IPS DF 6.9 (cell line): ENCODE measurements at regions not wholly inside any gene's neighbourhood (a gene's known extent, or its start where the extent isn't known, plus 50 kb on each side); places are given as distances from the start of the nearest gene placed in this dataset.

Experiments used
- DNase-seq: peaks from one replicate; pipeline ENCODE4 v3.0.0-alpha.2; 2013; ENCODE audit warnings: low read depth, low spot score
- H3K27ac ChIP-seq: one replicate; pipeline ENCODE4 v1.5.1; 2013; ENCODE audit warnings: low read length, control low read depth
- H3K27me3 ChIP-seq: 2 replicates; pipeline ENCODE4 v1.6.1; 2013; ENCODE audit warnings: mild to moderate bottlenecking, low read length; ENCODE audit not compliant: control insufficient read depth, insufficient read depth
- H3K36me3 ChIP-seq: 2 replicates; pipeline ENCODE4 v1.6.1; 2013; ENCODE audit warnings: low read length; ENCODE audit not compliant: control insufficient read depth, insufficient read depth
- H3K4me1 ChIP-seq: 2 replicates; pipeline ENCODE4 v1.6.1; 2013; ENCODE audit warnings: low read length; ENCODE audit not compliant: control insufficient read depth, insufficient read depth
- H3K4me3 ChIP-seq: 2 replicates; pipeline ENCODE4 v1.5.1; 2013; ENCODE audit warnings: mild to moderate bottlenecking, low read length
- H3K9me3 ChIP-seq: 2 replicates; pipeline ENCODE4 v1.6.1; 2013; ENCODE audit warnings: low read length, inconsistent platforms; ENCODE audit not compliant: control insufficient read depth, insufficient read depth
- WGBS: extraction: QIAGEN DNeasy Blood & Tissue Kit; methylation state at CpG from one replicate; pipeline ENCODE4 v1.1.7; 2013; ENCODE audit warnings: mixed read lengths, missing lambda C conversion rate; ENCODE audit not compliant: insufficient read length, insufficient coverage; 5-methylcytosine and 5-hydroxymethylcytosine counted together

DNA sequence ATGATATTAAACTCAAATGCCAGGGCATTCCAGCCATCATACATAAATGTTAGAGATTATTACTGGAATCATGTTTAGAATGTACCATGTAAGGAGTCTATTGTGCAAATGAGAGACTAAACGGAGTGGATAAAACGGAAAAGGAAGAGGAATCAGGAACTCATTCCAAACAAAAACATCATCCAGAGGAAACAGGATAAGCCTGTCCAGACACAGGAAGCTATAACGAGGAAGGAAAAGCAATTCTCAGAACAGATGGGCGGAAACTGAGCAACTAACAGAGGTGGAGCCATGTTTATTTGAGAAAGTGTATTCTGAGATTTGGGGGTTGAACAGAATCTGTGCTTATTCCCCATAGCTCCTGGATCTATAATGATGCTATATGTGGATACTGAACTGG is 52.3 kb upstream of the TRIM24 start:
- WGBS: no CpG with 5 or more reads among the region's 4 CpGs
- H3K27ac ChIP-seq: no peak overlapping the region
- no peaks in the 10 kb centered on the region for H3K27me3 ChIP-seq
- H3K4me1 ChIP-seq: no peaks in the 10 kb centered on the region
- H3K4me3 ChIP-seq: no peak overlapping the region
- H3K9me3 ChIP-seq: no peaks in the 10 kb centered on the region
- DNase-seq: no peak
- no peaks in the 10 kb centered on the region for H3K36me3 ChIP-seq
